HepG2 (cell line): ENCODE measurements at regions not wholly inside any gene's neighbourhood (a gene's known extent, or its start where the extent isn't known, plus 50 kb on each side); places are given as distances from the start of the nearest gene placed in this dataset.
A peak's percentile ranks its signal among the peaks of the same experiment; 100 is the strongest.

Experiments used
- ATAC-seq: fragments of 200-7000 bp; cut with Tn5 transposase; 3 replicates; pipeline ENCODE4 v1.9.1; 2020; ENCODE audit warnings: mild to moderate bottlenecking, moderate library complexity
- BruUV-seq: library from RNA; stranded (reverse); fragments of 400-500 nt; replicated peaks from 2 replicates; lab custom pipeline; 2021; lab: Mats Ljungman, UMichigan
- CTCF ChIA-PET: fragments of 300-600 bp; formaldehyde crosslinking; extraction: SDS; loops from one replicate; lab custom pipeline; 2021; ENCODE audit warnings: low total read pairs, inconsistent platforms, low intra/inter-chr PET ratio; lab: Yijun Ruan, JAX
- POLR2A ChIA-PET: fragments of 350-600 bp; sonication (Branson Sonifier 250); formaldehyde crosslinking; loops from one replicate; lab custom pipeline; 2020; ENCODE audit warnings: antibody characterized with exemption, inconsistent platforms; lab: Yijun Ruan, JAX
- DNase-seq: peaks from one replicate; pipeline ENCODE4 v3.0.0-alpha.2; 2015; ENCODE audit warnings: low spot score
- FAIRE-seq: peaks from 3 replicates; lab custom pipeline; 2011; peaks lifted over from hg19 to GRCh38; lab: Jason Lieb, UNC
- H2AFZ ChIP-seq: one replicate; pipeline ENCODE4 v1.6.1; 2011; ENCODE audit warnings: low read length, inconsistent platforms
- H3K27ac ChIP-seq: fragments of 300-600 bp; 3 replicates; pipeline ENCODE4 v1.8.0; 2011; ENCODE audit warnings: mixed run types, mild to moderate bottlenecking, mixed read lengths, low read length, inconsistent platforms; ENCODE audit not compliant: insufficient read depth; ENCODE audit errors: extremely low read length
- H3K27me3 ChIP-seq, 2 experiments: fragments of 200-600 bp in 1 of 2; 2 replicates in 1 of 2; 3 replicates in 1 of 2; pipeline versions ENCODE4 v1.6.0 to v1.8.0; 2011; ENCODE audit warnings: low read length in 2 of 2, mild to moderate bottlenecking in 2 of 2, moderate library complexity in 2 of 2, inconsistent platforms in 1 of 2; ENCODE audit not compliant: insufficient read depth in 2 of 2, control insufficient read depth in 1 of 2
- H3K36me3 ChIP-seq, 2 experiments: fragments of 200-600 bp in 1 of 2; replicated peaks in 1 of 2; 2 replicates in 1 of 2; 3 replicates in 1 of 2; pipeline versions ENCODE4 v1.5.1 to v1.8.0; 2011; ENCODE audit warnings: low read length in 2 of 2, inconsistent platforms in 1 of 2; ENCODE audit not compliant: insufficient read depth in 2 of 2, control insufficient read depth in 1 of 2
- H3K4me1 ChIP-seq: 2 replicates; pipeline ENCODE4 v1.5.1; 2012; ENCODE audit warnings: low read length, inconsistent platforms; ENCODE audit not compliant: insufficient read depth
- H3K4me2 ChIP-seq: 2 replicates; pipeline ENCODE4 v1.6.0; 2011; ENCODE audit warnings: low read depth, low read length, inconsistent platforms
- H3K4me3 ChIP-seq, 3 experiments: fragments of 200-600 bp in 1 of 3; sonication (generic), shearing (Covaris generic) in 1 of 3; replicated peaks in 1 of 3; 2 replicates each; pipeline ENCODE4 v1.5.1; 2011 to 2016; ENCODE audit warnings: low read length in 3 of 3, inconsistent platforms in 2 of 3, low read depth in 2 of 3, mild to moderate bottlenecking in 2 of 3, control low read depth in 1 of 3, mixed read lengths in 1 of 3; ENCODE audit not compliant: insufficient read depth in 1 of 3
- H3K79me2 ChIP-seq: one replicate; pipeline ENCODE4 v1.6.1; 2011; ENCODE audit warnings: low read length, inconsistent platforms; ENCODE audit not compliant: insufficient read depth
- H3K9ac ChIP-seq: 2 replicates; pipeline ENCODE4 v1.6.0; 2011; ENCODE audit warnings: mild to moderate bottlenecking, low read depth, low read length, inconsistent platforms; ENCODE audit not compliant: insufficient read depth
- H3K9me3 ChIP-seq: 2 replicates; pipeline ENCODE4 v1.5.1; 2012; ENCODE audit warnings: mild to moderate bottlenecking, low read length
- H4K20me1 ChIP-seq: 2 replicates; pipeline ENCODE4 v1.6.0; 2011; ENCODE audit warnings: inconsistent platforms, mild to moderate bottlenecking, low read length, moderate library complexity; ENCODE audit not compliant: insufficient read depth
- ATF1 ChIP-seq: IDR thresholded peaks from 2 replicates; pipeline ENCODE4 v1.6.1; 2016; ENCODE audit warnings: mild to moderate bottlenecking, control low read depth
- EHMT2 ChIP-seq: fragments of 200-600 bp; sonication (generic); IDR thresholded peaks from 2 replicates; pipeline ENCODE4 v1.7.0; 2017; ENCODE audit warnings: antibody characterized with exemption, low read depth, low read length, borderline replicate concordance
- FOXK1 ChIP-seq: sonication (generic); formaldehyde crosslinking; IDR thresholded peaks from 2 replicates; pipeline ENCODE4 v1.4.0; 2020; ENCODE audit warnings: low read depth, missing genetic modification reagents, borderline replicate concordance
- GABPB1 ChIP-seq: IDR thresholded peaks from 2 replicates; pipeline ENCODE4 v1.6.1; 2016; ENCODE audit warnings: mild to moderate bottlenecking, missing genetic modification reagents, moderate library complexity, missing compliant biosample characterization
- GFI1 ChIP-seq: sonication (generic); formaldehyde crosslinking; IDR thresholded peaks from 2 replicates; pipeline ENCODE4 v1.5.0; 2020; ENCODE audit warnings: missing genetic modification reagents, mild to moderate bottlenecking, borderline replicate concordance
- HOXA3 ChIP-seq: sonication (generic); formaldehyde crosslinking; IDR thresholded peaks from 2 replicates; pipeline ENCODE4 v1.5.0; 2020; ENCODE audit warnings: missing genetic modification reagents
- IRF2 ChIP-seq: IDR thresholded peaks from 2 replicates; pipeline ENCODE4 v1.6.1; 2018; ENCODE audit warnings: missing genetic modification reagents, missing compliant biosample characterization
- MAFF ChIP-seq: IDR thresholded peaks from 2 replicates; pipeline ENCODE4 v1.6.1; 2011; ENCODE audit warnings: low read depth, low read length, improper control_type of control experiment
- MAFK ChIP-seq, 2 experiments: IDR thresholded peaks in 1 of 2; conservative IDR thresholded peaks in 1 of 2; 2 replicates each; pipeline ENCODE4 v1.6.1; 2011; ENCODE audit warnings: improper control_type of control experiment in 2 of 2, low read length in 2 of 2
- MZF1 ChIP-seq: sonication (generic); formaldehyde crosslinking; IDR thresholded peaks from 2 replicates; pipeline ENCODE4 v1.8.1; 2023; ENCODE audit warnings: mild to moderate bottlenecking, missing genetic modification reagents, borderline replicate concordance
- PITX1 ChIP-seq: sonication (generic); formaldehyde crosslinking; IDR thresholded peaks from 2 replicates; pipeline ENCODE4 v1.5.1; 2020; ENCODE audit warnings: mild to moderate bottlenecking, missing genetic modification reagents
- SAFB2 ChIP-seq: sonication (generic); formaldehyde crosslinking; IDR thresholded peaks from 2 replicates; pipeline ENCODE4 v1.5.1; 2020; ENCODE audit warnings: missing genetic modification reagents, low read depth, mild to moderate bottlenecking, borderline replicate concordance
- ZFP90 ChIP-seq: sonication (generic); formaldehyde crosslinking; IDR thresholded peaks from 2 replicates; pipeline ENCODE4 v1.8.0; 2022; ENCODE audit warnings: missing genetic modification reagents, mild to moderate bottlenecking, inconsistent platforms, borderline replicate concordance
- ZMYM4 ChIP-seq: sonication (generic); formaldehyde crosslinking; IDR thresholded peaks from 2 replicates; pipeline ENCODE4 v1.8.1; 2023; ENCODE audit warnings: mild to moderate bottlenecking, missing genetic modification reagents
- ZSCAN29 ChIP-seq: sonication (generic); formaldehyde crosslinking; conservative IDR thresholded peaks from 2 replicates; pipeline ENCODE4 v1.4.0; 2020; ENCODE audit warnings: mild to moderate bottlenecking, missing genetic modification reagents
- ZZZ3 ChIP-seq: sonication (generic); formaldehyde crosslinking; IDR thresholded peaks from 2 replicates; pipeline ENCODE4 v1.4.0; 2020; ENCODE audit warnings: missing genetic modification reagents, mild to moderate bottlenecking, borderline replicate concordance
- WGBS: methylation state at CpG from one replicate; pipeline ENCODE4 v1.1.6; 2017; ENCODE audit warnings: low lambda C conversion rate; 5-methylcytosine and 5-hydroxymethylcytosine counted together
- in situ Hi-C: cut with HindIII; loops from 2 replicates; pipeline ENCODE4 v1.10.0; 2017; ENCODE audit warnings: low pct_unique_long_range_greater_than_20kb; ENCODE audit not compliant: extremely low pct_ligation_motif_present
- intact Hi-C: fragments of 100-400 bp; cut with micrococcal nuclease; formaldehyde crosslinking; loops from one replicate; pipeline ENCODE4 v1.10.0; 2022; ENCODE audit not compliant: unreplicated experiment

DNA sequence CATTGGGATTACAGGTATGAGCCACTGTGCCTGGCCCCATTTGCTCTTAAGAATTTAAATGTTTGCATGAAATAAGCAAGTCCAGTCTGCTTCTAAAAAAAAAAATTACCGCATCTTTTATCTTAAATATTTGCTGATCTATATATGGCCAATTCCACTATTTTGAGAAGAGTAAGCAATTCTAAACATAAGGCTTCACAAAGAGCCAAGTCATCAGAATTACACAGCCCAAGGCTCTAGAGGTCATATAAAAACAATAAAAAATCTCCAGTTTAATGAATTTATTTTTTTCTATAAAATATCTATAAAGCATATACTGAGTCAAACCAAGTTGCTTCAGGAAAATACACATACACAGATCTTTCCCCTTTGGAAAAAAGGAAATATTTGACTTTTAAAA lies 79.0 kb upstream of the CPNE8 start:
- Histone ChIP-seq H3K27me3 (no peaks in the 10 kb centered on the region), H3K4me2 (no peak overlapping the region), H3K4me1 (peaks cover 10% of the 10 kb centered on the region; the same call in 1 of the 2 replicates), H3K9ac (no peak overlapping the region), H3K79me2 (no peaks in the 10 kb centered on the region), H3K4me3 (no peak overlapping the region), H3K36me3 (no peaks in the 10 kb centered on the region), H3K9me3 (peaks cover 13% of the 10 kb centered on the region), H3K27ac (no peak overlapping the region), H4K20me1 (no peaks in the 10 kb centered on the region), H2AFZ (no peak overlapping the region)
- POLR2A ChIA-PET, result no interaction called here
- TF ChIP-seq SAFB2 (CRISPR knock-in tag) (no peak), MAFF (peak; percentile 68), ZSCAN29 (no peak), MAFK (conservative IDR thresholded peaks at IDR 0.05 in 1 of 2, IDR thresholded peaks at IDR 0.05 in 1 of 2; ENCODE audit: low read length in 2 of 2) (peak; percentile 37 to 78), HOXA3 (CRISPR knock-in tag) (no peak), ZFP90 (CRISPR knock-in tag) (no peak)
- WGBS, result 95% methylated on average over 1 of the region's 1 CpG
- ATAC-seq, result no peak
- in situ Hi-C loops (no loop called here), intact Hi-C loops (no loop called here)
- BruUV-seq, result no TSS peak
- DNase-seq, result no peak
- FAIRE-seq, result no peak
- CTCF ChIA-PET, result no interaction called here

DNA sequence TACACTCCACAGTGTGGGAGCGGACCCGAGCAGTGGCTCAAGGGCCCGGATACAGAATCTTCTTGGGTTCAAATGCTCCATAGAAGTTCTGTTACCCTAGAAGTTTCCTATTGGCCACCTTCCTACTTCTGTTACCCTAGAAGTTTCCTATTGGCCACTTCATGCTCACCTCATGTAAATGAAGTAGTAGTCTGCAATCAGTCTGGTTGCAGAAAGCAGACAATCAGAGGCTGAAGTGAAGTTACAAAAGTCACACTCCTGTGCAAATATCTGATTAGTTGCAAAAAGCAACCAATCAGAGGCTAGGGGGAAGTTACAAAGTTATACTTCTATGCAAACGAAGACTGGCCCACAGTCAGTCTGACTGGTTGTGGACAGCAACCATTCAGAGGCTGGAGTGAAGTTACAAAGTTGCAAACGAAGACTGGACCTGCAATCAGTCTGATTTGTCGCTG lies 77.8 kb upstream of the CPNE8 start:
- H3K4me1 ChIP-seq, result peaks cover 10% of the 10 kb centered on the region; the same call in 1 of the 2 replicates
- in situ Hi-C loops (no loop called here), intact Hi-C loops (no loop called here)
- H3K36me3 ChIP-seq, result no peaks in the 10 kb centered on the region
- no peaks in the 10 kb centered on the region for H4K20me1 ChIP-seq
- FAIRE-seq (no peak), ATAC-seq (peak; percentile 95), DNase-seq (peak; percentile 60)
- H3K27me3 ChIP-seq, result no peaks in the 10 kb centered on the region
- H3K9me3 ChIP-seq, result peaks cover 13% of the 10 kb centered on the region
- H3K27ac ChIP-seq, result no peak overlapping the region
- peak overlapping the region; percentile 61 for H2AFZ ChIP-seq
- H3K9ac ChIP-seq, result peak overlapping the region; percentile 20; the same call in 1 of the 2 replicates
- peak overlapping the region; percentile 67 for H3K4me2 ChIP-seq
- H3K79me2 ChIP-seq, result no peaks in the 10 kb centered on the region
- ChIA-PET POLR2A (no interaction called here), CTCF (no interaction called here)
- peak overlapping the region; percentile 36 to 52 (median 50) for H3K4me3 ChIP-seq
- WGBS, result 23% methylated on average over 6 of the region's 6 CpGs
- no TSS peak for BruUV-seq
- TF ChIP-seq ATF1 (CRISPR knock-in tag) (peak; percentile 45; the same call in 1 of the 2 replicates), ZZZ3 (CRISPR knock-in tag) (no peak), FOXK1 (CRISPR knock-in tag) (no peak), PITX1 (CRISPR knock-in tag) (no peak), MZF1 (CRISPR knock-in tag) (no peak), ZMYM4 (CRISPR knock-in tag) (peak; percentile 59), IRF2 (CRISPR knock-in tag) (0 out of 2 replicates have a peak, but pooled peaks have one; percentile 39), GABPB1 (CRISPR knock-in tag) (0 out of 2 replicates have a peak, but pooled peaks have one; percentile 27), EHMT2 (peak; percentile 33; the same call in 1 of the 2 replicates), GFI1 (CRISPR knock-in tag) (0 out of 2 replicates have a peak, but pooled peaks have one; percentile 58)
